IPS DF 4.7 (cell line): ENCODE measurements at regions not wholly inside any gene's neighbourhood (a gene's known extent, or its start where the extent isn't known, plus 50 kb on each side); places are given as distances from the start of the nearest gene placed in this dataset.

Experiments used
- DNase-seq: peaks from one replicate; pipeline ENCODE4 v3.0.0-alpha.2; 2013; ENCODE audit warnings: low spot score; ENCODE audit errors: extremely low read depth

GRCh38 chr12:130216031-130216430 lies 53.8 kb downstream of the FZD10 start:
- no peak for DNase-seq

GRCh38 chr12:130218682-130219081 lies 56.4 kb downstream of the FZD10 start:
- DNase-seq: no peak

DNA sequence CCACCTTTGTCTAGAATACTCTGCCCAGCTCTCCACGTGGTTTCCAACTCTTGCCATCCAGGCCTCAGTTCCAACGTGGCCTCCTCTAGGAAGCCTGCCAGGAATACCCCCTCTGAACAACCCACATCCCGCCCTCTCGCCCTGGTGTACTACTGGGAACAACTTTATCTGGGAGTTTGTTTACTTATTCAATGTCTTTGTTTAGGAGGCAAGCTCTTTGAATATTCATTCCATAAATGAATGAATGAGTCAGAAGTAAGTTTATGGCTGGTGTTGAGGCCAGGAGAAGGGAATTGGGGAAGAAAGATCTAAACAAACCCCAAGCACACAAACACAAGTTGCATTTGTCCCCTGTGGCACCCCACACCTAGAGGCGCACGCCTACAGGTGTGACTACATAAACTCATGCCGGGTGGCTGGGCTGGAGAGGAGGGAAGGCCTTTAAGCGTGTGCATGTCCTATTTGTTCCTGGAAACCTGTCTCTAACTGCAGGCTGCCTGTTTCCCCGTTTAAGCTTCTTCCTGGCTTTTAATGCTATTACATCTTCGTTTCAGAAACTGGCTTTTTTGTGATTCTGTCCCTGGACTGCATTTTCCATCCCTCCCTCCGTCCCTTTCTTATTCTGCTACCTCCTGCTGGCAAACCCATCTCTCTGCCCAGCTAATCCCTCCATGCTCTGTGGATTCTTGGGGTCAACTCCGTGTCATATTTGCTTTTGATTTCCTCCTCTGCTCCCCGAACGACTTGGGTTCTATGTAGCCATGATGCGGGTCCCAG lies 57.9 kb downstream of the FZD10 start:
- DNase-seq: no peak

GRCh38 chr12:130220706-130221100 lies 58.4 kb downstream of the FZD10 start:
- DNase-seq: no peak

- no peak for DNase-seq
These were observed 60.4 kb downstream of the FZD10 start for GRCh38 chr12:130222519-130223218.

GRCh38 chr12:130223767-130224244 lies 61.5 kb downstream of the FZD10 start:
- DNase-seq: no peak

DNA sequence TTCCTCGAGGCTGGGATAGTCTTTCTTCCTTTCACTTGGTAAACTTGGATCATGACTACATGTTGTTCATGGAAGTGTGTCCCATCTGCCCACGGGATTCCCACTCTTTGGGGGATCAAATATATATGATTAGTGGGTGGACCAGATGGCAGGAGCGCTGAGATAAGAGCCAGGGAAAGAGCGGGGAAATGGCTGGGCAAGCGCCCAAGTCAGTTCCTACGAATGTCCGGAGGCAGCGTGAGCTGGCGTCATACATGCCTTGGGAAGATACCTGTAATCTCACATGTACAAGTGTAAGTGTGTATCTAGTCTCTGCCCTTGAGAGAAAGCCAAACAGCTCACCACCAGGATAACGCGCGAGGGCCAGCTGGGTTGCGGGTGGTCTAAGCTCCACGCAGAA lies 62.3 kb downstream of the FZD10 start:
- DNase-seq: no peak

DNA sequence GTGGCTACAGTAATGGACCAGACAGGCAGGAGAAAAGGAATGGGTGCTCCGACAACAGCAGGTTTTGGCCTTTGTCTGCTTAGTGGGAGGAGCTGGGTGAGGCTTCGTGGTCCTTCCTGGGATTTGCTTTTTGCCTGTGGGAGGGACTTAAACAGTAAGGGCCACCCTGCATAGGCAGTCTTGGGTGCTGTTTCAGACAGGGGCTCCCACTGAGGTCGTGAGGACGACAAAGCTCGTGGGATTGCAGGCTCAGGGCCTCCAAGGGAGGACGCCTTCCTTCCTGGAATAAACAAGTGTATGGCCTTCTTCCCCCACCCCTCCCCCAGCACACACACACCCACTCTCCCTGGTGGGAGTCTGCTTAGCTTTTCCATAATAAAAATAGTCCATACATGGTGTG lies 63.1 kb downstream of the FZD10 start:
- no peak for DNase-seq

- no peak for DNase-seq
These were observed 63.9 kb downstream of the FZD10 start for GRCh38 chr12:130226126-130226525.

GRCh38 chr12:130226771-130227170 lies 64.5 kb downstream of the FZD10 start:
- DNase-seq: no peak

- DNase-seq: no peak
These were observed 65.4 kb downstream of the FZD10 start for GRCh38 chr12:130227641-130228040.

GRCh38 chr12:130236446-130236845 lies 74.2 kb downstream of the FZD10 start:
- DNase-seq: no peak

- DNase-seq: no peak
These were observed 78.7 kb downstream of the FZD10 start for GRCh38 chr12:130240831-130241590.

- no peak for DNase-seq
These were observed 80.2 kb downstream of the FZD10 start for GRCh38 chr12:130242506-130242905.

DNA sequence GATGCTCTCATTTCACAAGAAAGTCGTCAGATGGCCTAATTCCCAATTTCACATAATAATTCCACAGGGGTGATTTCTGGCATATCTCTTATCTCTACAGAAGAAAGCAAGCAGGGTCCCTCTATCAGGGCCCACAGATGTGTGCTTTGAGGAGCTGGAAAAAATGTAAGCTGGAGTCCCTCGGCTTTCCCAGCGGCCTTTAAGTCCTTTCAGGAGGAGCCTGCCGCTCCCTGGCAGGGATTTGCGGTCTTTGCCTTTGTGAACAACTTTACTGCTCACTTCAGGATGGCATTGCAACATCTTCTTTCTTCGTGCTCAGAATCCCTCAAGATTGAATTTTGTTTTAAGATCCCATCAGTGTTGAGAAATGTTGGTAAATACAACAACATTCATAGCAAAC lies 83.0 kb downstream of the FZD10 start:
- DNase-seq: no peak

DNA sequence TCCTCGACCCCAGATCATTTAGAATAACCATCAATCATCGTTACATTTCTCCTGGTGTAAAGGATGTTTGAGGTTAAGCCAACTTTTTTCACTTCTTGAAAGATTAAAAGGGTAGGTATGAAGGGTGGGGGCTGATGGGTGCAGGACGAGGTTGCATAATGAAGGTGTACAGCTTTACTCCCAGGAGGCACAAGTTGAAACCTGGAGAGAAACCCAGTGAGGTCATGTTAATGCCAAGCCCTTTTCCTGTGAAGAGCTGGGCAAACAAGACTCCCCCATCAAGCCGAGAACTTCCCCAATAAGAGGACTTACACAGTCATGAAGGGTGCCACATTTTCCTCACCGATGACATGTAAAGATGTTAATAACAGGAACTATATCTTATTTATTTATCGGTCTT lies 84.3 kb downstream of the FZD10 start:
- DNase-seq: no peak

DNA sequence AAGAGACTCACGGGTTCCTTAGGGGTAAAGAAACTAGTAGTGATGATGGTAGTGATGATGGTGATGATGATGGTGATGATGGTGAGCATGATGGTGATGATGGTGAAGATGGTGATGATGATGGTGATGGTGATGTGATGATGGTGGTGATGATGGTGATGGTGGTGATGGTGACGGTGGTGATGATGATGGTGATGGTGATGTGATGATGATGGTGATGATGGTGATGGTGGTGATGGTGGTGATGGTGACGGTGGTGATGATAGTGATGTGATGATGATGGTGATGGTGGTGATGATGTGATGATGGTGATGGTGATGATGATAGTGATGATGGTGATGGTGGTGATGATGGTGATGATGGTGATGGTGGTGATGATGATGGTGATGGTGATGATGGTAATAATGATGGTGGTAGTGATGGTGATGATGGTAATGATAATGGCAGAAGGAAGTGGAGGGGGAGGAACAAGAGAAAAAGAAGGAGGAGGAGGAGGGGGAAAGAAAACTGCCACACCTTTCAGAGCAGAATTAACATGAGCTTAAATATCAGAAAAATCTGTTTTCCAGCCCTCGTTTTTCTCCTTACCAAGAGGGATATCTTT lies 85.5 kb downstream of the FZD10 start:
- DNase-seq: no peak

DNA sequence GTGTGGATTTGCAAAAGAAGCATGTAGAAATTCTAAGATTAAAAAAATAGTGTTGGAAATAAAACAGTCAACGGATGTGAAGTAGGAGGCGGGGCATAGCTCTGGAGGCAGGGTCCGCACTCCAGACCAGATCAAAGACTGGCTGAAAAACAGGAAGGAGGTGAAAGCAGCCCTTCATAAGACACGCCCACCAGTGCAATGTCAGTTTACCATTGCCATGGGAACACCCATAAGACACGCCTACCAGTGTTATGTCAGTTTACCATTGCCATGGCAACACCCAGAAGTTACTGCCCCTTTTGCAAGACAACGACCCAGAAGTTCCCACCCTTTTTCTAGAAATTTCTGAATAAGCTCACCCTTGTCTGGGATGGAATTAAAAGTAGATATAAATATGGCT lies 87.1 kb downstream of the FZD10 start:
- no peak for DNase-seq

DNA sequence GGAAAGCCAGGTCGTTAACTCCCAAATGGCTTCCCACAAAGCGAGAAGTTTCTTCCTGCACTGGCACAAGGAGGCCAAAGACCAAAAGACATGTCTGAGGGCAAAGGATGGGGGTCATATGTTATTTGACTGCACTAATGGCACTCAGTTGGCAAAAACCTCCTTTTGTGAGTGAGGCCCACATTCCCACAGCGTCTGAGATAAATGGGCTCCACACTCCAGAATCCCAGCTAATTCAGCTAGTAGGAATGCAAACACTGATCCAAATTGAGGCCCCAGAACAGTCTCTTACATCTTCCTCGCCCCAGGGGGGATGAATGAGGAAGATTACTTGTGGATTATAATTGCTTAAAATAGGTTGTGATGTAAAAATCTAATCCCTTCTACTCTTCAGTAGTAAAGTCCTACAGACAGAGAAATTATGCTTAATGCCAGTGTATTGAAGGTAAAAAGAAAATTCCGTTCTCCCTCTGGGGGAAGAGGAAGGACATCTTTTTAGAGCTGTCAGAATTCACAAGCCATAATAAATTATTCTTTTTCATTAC lies 86.4 kb upstream of the PIWIL1 start:
- DNase-seq: no peak

DNA sequence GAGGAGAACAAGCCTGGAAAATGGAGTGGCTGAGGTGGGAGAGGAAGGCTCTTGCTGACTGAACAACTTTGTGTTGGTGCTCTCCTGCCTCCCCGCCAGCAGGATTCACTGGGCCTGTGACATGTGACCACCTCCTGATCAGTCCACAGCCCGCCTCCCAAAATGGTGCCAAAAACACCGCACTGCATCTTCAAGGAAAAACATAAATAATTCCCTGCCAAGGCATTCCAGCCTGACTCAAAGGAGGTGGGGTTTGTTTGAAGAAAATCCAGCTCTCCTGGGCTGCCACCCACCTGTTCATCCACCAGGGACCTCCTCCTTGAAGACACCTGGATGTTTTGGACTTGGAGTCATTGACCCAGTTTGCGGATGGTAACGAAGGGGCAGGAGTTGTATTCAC lies 83.8 kb upstream of the PIWIL1 start:
- DNase-seq: no peak

GRCh38 chr12:130254461-130255276 lies 83.0 kb upstream of the PIWIL1 start:
- DNase-seq: no peak
